Muscle of back (tissue), 3 donors: ENCODE measurements at regions not wholly inside any gene's neighbourhood (a gene's known extent, or its start where the extent isn't known, plus 50 kb on each side); places are given as distances from the start of the nearest gene placed in this dataset.

Experiments used
- DNase-seq, 3 donors: peaks; one replicate each; pipeline versions ENCODE4 v3.0.0 to v3.0.0-alpha.2; 2013

GRCh38 chr6:33923857-33924514 lies 120.2 kb upstream of the MLN start:
- no peak for DNase-seq

- DNase-seq: no peak
Observed at GRCh38 chr6:33921745-33922144, 117.9 kb upstream of the MLN start.

- DNase-seq: no peak
Observed at GRCh38 chr6:33918175-33918695, 114.4 kb upstream of the MLN start.

- DNase-seq: peak in 2 of 3 donors; percentile 19 to 35
Observed at GRCh38 chr6:33915134-33915533, 111.3 kb upstream of the MLN start.

- peak in 1 of 3 donors; percentile 27 for DNase-seq
Observed at GRCh38 chr6:33914645-33915044, 110.8 kb upstream of the MLN start.

GRCh38 chr6:33912195-33912594 lies 108.4 kb upstream of the MLN start:
- DNase-seq: no peak

GRCh38 chr6:33911488-33911887 lies 107.7 kb upstream of the MLN start:
- no peak for DNase-seq

- no peak for DNase-seq
Observed at GRCh38 chr6:33910594-33910993, 106.8 kb upstream of the MLN start.

GRCh38 chr6:33909737-33910136 lies 105.9 kb upstream of the MLN start:
- no peak for DNase-seq

GRCh38 chr6:33908025-33908424 lies 104.2 kb upstream of the MLN start:
- DNase-seq: no peak

- no peak for DNase-seq
Observed at GRCh38 chr6:33907227-33907626, 103.4 kb upstream of the MLN start.

- DNase-seq: no peak
Observed at GRCh38 chr6:33906439-33906838, 102.6 kb upstream of the MLN start.

GRCh38 chr6:33905071-33905609 lies 101.3 kb upstream of the MLN start:
- no peak for DNase-seq

GRCh38 chr6:33904747-33905065 lies 100.9 kb upstream of the MLN start:
- no peak for DNase-seq

GRCh38 chr6:33904050-33904746 lies 100.4 kb upstream of the MLN start:
- peak in 1 of 3 donors; percentile 27 for DNase-seq

- no peak for DNase-seq
Observed at GRCh38 chr6:33903579-33903978, 99.8 kb upstream of the MLN start.

GRCh38 chr6:33902457-33902853 lies 98.7 kb upstream of the MLN start:
- no peak for DNase-seq

- DNase-seq: no peak
Observed at GRCh38 chr6:33901822-33902456, 98.1 kb upstream of the MLN start.

GRCh38 chr6:33898771-33899170 lies 95.0 kb upstream of the MLN start:
- no peak for DNase-seq

GRCh38 chr6:33897189-33897780 lies 93.5 kb upstream of the MLN start:
- DNase-seq: no peak

- DNase-seq: no peak
Observed at GRCh38 chr6:33896391-33897188, 92.8 kb upstream of the MLN start.

- DNase-seq: no peak
Observed at GRCh38 chr6:33895988-33896387, 92.2 kb upstream of the MLN start.
